ENCODE measurements at regions not wholly inside any gene's neighbourhood (a gene's known extent, or its start where the extent isn't known, plus 50 kb on each side); places are given as distances from the start of the nearest gene placed in this dataset.

GRCh38 chrY:7850191-7850590 lies 938.6 kb upstream of the AMELY start:
- no peak for TF ChIP-seq CTCF (conservative IDR thresholded peaks at IDR 0.05; ENCODE audit: low read length)
- TF ChIP-seq EZH2phosphoT487 (IDR thresholded peaks at IDR 0.05; ENCODE audit: borderline replicate concordance, low read depth, low read length): no peak

All from OCI-LY7 (cell line).